ENCODE measurements at regions not wholly inside any gene's neighbourhood (a gene's known extent, or its start where the extent isn't known, plus 50 kb on each side); places are given as distances from the start of the nearest gene placed in this dataset.

DNA sequence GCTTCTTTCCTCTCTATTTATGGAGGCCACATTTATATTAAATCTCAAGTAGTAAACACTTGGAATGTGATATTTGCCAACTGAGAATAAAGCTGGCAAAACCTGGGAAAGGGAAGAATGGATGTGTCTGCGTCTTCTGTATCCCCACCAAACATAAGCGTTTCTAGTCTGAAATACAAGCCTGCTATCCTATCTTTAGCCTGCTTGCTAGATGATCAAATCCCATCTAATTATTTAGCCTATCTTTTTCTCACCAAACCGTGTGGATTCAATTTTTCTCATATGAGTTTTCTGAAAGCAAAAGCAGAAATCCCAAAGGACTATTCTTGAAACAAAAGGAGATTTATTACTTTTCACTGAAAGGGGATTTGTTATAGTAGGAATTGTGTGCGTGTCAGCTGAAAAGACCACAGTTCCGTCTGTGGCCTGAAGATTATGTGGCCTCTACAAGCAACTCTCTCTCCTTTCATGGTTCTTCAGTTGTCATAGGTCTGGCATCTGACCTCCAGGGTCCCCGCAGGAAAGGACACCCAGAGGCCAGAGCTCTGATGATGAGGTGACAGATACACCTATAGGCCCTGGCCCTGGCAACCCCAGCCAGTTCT is 266.0 kb upstream of the MCTP2 start:
- no peak overlapping the region for H3K4me3 Mint-ChIP-seq
- H3K27ac Mint-ChIP-seq: no peak overlapping the region
- H3K36me3 Mint-ChIP-seq: no peaks in the 10 kb centered on the region
- peaks cover 7% of the 10 kb centered on the region for H3K4me1 Mint-ChIP-seq (ENCODE audit: unreplicated experiment)
- no peaks in the 10 kb centered on the region for H3K9me3 Mint-ChIP-seq
- TF ChIP-seq, protein P1, sequence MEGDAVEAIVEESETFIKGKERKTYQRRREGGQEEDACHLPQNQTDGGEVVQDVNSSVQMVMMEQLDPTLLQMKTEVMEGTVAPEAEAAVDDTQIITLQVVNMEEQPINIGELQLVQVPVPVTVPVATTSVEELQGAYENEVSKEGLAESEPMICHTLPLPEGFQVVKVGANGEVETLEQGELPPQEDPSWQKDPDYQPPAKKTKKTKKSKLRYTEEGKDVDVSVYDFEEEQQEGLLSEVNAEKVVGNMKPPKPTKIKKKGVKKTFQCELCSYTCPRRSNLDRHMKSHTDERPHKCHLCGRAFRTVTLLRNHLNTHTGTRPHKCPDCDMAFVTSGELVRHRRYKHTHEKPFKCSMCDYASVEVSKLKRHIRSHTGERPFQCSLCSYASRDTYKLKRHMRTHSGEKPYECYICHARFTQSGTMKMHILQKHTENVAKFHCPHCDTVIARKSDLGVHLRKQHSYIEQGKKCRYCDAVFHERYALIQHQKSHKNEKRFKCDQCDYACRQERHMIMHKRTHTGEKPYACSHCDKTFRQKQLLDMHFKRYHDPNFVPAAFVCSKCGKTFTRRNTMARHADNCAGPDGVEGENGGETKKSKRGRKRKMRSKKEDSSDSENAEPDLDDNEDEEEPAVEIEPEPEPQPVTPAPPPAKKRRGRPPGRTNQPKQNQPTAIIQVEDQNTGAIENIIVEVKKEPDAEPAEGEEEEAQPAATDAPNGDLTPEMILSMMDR (conservative IDR thresholded peaks at IDR 0.05): no peak
- peaks cover 5% of the 10 kb centered on the region for H3K27me3 Mint-ChIP-seq
- DNase-seq (ENCODE audit: extremely low spot score, unreplicated experiment): no peak

DNA sequence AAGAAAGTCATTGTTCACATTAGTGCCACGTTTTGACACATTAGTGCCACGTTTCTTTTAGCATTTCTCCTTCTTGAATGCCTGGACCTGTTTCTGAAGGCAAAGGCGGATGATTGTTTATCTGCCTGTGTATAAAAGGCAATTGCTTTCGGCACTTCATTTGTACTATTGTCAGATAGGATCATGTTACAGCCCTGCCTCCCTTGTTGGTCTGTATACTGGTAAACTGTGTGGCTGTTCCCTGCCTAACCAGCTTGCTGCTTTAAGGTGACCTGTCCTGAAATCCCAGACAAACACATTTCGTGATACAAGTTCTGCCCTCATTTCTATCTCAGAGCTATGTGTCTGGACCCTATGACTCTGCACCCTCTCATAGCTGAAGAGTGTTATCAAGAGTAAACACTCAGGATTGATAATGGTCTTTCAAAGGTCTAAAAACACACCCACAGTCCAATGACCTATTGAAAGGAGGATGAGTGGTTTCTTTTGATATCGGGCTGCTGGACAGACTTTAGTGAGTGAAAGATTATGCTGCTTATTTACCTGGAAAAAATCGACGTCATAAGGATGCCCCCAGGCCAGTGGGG is 276.3 kb upstream of the MCTP2 start:
- Mint-ChIP-seq H3K27me3 (peaks cover 34% of the 10 kb centered on the region), H3K4me1 (ENCODE audit: unreplicated experiment) (peaks cover 9% of the 10 kb centered on the region), H3K4me3 (no peak overlapping the region), H3K36me3 (no peaks in the 10 kb centered on the region), H3K27ac (no peak overlapping the region), H3K9me3 (no peaks in the 10 kb centered on the region)
- TF ChIP-seq, protein P1 (conservative IDR thresholded peaks at IDR 0.05): no peak
- no peak for DNase-seq (ENCODE audit: extremely low spot score, unreplicated experiment)

DNA sequence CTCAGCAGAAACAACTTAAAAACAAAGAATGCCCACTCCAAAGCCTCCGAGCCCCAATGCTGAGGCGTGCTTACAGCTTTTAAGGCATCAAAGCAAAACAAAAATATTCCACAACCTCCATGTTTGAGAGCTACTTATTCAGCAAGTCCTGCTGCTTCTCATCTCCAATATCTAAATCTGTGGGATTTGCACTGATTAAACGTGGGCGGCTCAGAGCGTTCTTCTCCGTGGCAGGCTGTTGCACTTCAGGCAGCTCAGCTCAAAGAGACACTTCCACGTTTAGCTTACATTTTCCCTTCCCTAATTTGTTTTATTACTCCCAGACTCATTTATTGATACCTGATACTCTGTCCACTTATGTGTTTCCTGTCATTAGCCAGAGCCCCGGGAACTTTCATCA is 282.6 kb upstream of the MCTP2 start:
- TF ChIP-seq, protein P1 (conservative IDR thresholded peaks at IDR 0.05): no peak
- Mint-ChIP-seq H3K36me3 (no peaks in the 10 kb centered on the region), H3K27ac (no peak overlapping the region), H3K4me3 (peak overlapping the region; percentile 60), H3K4me1 (ENCODE audit: unreplicated experiment) (peaks cover 8% of the 10 kb centered on the region), H3K27me3 (peaks cover 32% of the 10 kb centered on the region), H3K9me3 (peaks cover 4% of the 10 kb centered on the region)
- DNase-seq (ENCODE audit: extremely low spot score, unreplicated experiment): no peak

DNA sequence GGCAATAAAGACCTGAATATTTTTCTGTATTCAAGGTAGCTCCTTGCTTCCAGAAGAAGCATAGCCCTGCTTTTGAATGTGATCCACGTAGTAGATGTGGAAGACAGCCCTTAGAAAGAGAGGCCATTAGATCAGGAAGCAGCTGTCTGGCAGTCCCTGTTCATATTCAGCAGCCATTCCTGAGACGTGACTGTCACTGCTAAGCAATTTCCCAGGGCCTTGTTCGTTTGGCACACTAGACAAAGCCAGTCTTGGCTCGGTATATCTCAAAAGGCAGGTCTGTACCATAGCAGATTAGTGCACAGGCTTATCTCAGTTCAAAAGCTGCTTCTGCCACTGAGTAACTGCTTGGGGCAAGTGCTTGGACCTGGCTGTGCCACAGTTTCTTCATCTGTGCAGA is 287.8 kb upstream of the MCTP2 start:
- Mint-ChIP-seq H3K27ac (no peak overlapping the region), H3K4me3 (no peak overlapping the region), H3K9me3 (peaks cover 4% of the 10 kb centered on the region), H3K4me1 (ENCODE audit: unreplicated experiment) (peaks cover 1% of the 10 kb centered on the region), H3K36me3 (no peaks in the 10 kb centered on the region), H3K27me3 (peaks cover 12% of the 10 kb centered on the region)
- DNase-seq (ENCODE audit: extremely low spot score, unreplicated experiment): no peak
- TF ChIP-seq, protein P1 (conservative IDR thresholded peaks at IDR 0.05): no peak

DNA sequence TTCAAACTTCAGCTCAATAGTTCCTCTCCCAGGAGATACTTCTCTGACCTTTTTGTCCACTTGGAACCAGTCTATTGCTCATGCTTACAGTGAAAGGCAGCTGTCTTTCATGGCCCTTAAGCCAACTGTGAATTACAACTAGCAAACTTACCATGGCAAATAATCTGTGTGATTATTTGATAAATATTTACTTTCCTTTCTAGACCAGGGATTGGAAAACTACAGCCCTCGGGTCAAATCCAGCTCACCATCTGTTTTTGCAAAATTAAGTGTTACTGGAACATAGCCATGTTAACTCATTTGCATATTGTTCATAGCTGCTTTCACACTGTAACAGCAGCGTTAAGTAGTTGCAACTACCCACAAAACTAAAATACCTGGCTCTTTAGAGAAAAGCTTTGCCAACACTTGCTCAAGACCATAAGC is 289.1 kb upstream of the MCTP2 start:
- Mint-ChIP-seq H3K4me1 (ENCODE audit: unreplicated experiment) (no peaks in the 10 kb centered on the region), H3K27me3 (peaks cover 12% of the 10 kb centered on the region), H3K36me3 (no peaks in the 10 kb centered on the region), H3K9me3 (peaks cover 4% of the 10 kb centered on the region), H3K4me3 (no peak overlapping the region), H3K27ac (no peak overlapping the region)
- TF ChIP-seq, protein P1 (conservative IDR thresholded peaks at IDR 0.05): no peak
- no peak for DNase-seq (ENCODE audit: extremely low spot score, unreplicated experiment)
